Skin of body (tissue), 1 donor: ENCODE measurements at regions not wholly inside any gene's neighbourhood (a gene's known extent, or its start where the extent isn't known, plus 50 kb on each side); places are given as distances from the start of the nearest gene placed in this dataset. TPM values are rescaled to one million over a fixed set of nuclear protein-coding genes. Genes with fewer than 3 reads are reported as not detected.

Experiments
- small RNA-seq: library from RNA; depleted of rRNA; stranded (forward); fragments of <200 nt; gene quantifications from one replicate; pipeline ENCODE3, GENCODE V24; 2014; ENCODE audit warnings: low replicate concordance

Small RNA genes in the stretch of these regions (small RNA-seq; reads per million reads assigned to genes)
- 0.69 reads per million, percentile 72 among the genes with 10 or more reads in this experiment for gene MIR138-1
- gene RNU6-367P, result not detected
